Tibial nerve (tissue), 4 donors: ENCODE measurements at regions not wholly inside any gene's neighbourhood (a gene's known extent, or its start where the extent isn't known, plus 50 kb on each side); places are given as distances from the start of the nearest gene placed in this dataset.
"Not testable (repeated sequence)": the region's sequence is repeated elsewhere in the genome, so short reads cannot be mapped to it uniquely, and the experiment has no call there.

Experiments used
- DNase-seq, 2 donors: peaks; one replicate each; pipeline ENCODE4 v3.0.0-alpha.2; 2019; ENCODE audit warnings: low spot score in 2 of 2
- H3K27ac ChIP-seq, 4 donors: fragments of 200-600 bp; sonication (generic) in 3 of 4; one replicate each; pipeline ENCODE4 v1.5.1; 2017 to 2019; ENCODE audit warnings: mild to moderate bottlenecking in 1 of 4
- H3K27me3 ChIP-seq, 2 donors: fragments of 200-600 bp; sonication (generic) in 1 of 2; one replicate each; pipeline versions ENCODE4 v1.5.1 to v1.6.0; 2017 to 2019
- H3K36me3 ChIP-seq, 3 donors: fragments of 200-600 bp; sonication (generic); one replicate each; pipeline ENCODE4 v1.5.1; 2018 to 2019
- H3K4me1 ChIP-seq, 4 donors: fragments of 200-600 bp; sonication (generic) in 3 of 4; one replicate each; pipeline ENCODE4 v1.5.1; 2017 to 2019
- H3K4me3 ChIP-seq, 4 donors: fragments of 200-600 bp; sonication (generic) in 3 of 4; one replicate each; pipeline ENCODE4 v1.5.1; 2017 to 2019; ENCODE audit warnings: mild to moderate bottlenecking in 1 of 4, moderate library complexity in 1 of 4
- H3K9me3 ChIP-seq, 4 donors: fragments of 200-600 bp; sonication (generic) in 3 of 4; one replicate each; pipeline ENCODE4 v1.5.1; 2017 to 2019
- CTCF ChIP-seq, 5 experiments: fragments of 200-600 bp in 3 of 5; fragments of 450-650 bp in 2 of 5; sonication (generic) in 3 of 5; IDR thresholded peaks; one replicate each; pipeline ENCODE4 v1.5.1; 2016 to 2019; ENCODE audit warnings: antibody characterized with exemption in 5 of 5, mild to moderate bottlenecking in 3 of 5, moderate library complexity in 2 of 5
- EP300 ChIP-seq, 2 donors: sonication (generic); formaldehyde crosslinking; IDR thresholded peaks; one replicate each; pipeline ENCODE4 v1.6.1; 2017; ENCODE audit warnings: antibody characterized with exemption in 2 of 2, mild to moderate bottlenecking in 1 of 2
- POLR2A ChIP-seq, 2 donors: fragments of 450-650 bp; IDR thresholded peaks; one replicate each; pipeline ENCODE4 v1.6.1; 2017; ENCODE audit warnings: antibody characterized with exemption in 2 of 2, mild to moderate bottlenecking in 2 of 2, moderate library complexity in 2 of 2
- WGBS, 2 donors: methylation state at CpG; one replicate each; pipeline ENCODE4 v1.1.5; 2018; 5-methylcytosine and 5-hydroxymethylcytosine counted together

GRCh38 chr5:93220431-93220830 lies 360.6 kb downstream of the NR2F1-AS1 start:
- no peaks in the 10 kb centered on the region for H3K4me1 ChIP-seq
- H3K27me3 ChIP-seq = no peaks in the 10 kb centered on the region
- WGBS, 2 donors = 79 to 90% methylated on average over 3 of the region's 3 CpGs
- DNase-seq = no peak
- no peak overlapping the region for H3K4me3 ChIP-seq
- H3K36me3 ChIP-seq = no peaks in the 10 kb centered on the region
- H3K27ac ChIP-seq = no peak overlapping the region
- no peaks in the 10 kb centered on the region for H3K9me3 ChIP-seq
- TF ChIP-seq CTCF (IDR thresholded peaks at IDR 0.05) (no peak), EP300 (IDR thresholded peaks at IDR 0.05) (no peak)

- Histone ChIP-seq H3K36me3 (no peaks in the 10 kb centered on the region), H3K9me3 (no peaks in the 10 kb centered on the region), H3K4me3 (no peak overlapping the region), H3K27ac (no peak overlapping the region), H3K4me1 (no peaks in the 10 kb centered on the region), H3K27me3 (no peaks in the 10 kb centered on the region)
- WGBS, 2 donors = 35 to 56% methylated on average over 2 of the region's 2 CpGs
- no peak for DNase-seq
- TF ChIP-seq POLR2A (IDR thresholded peaks at IDR 0.05) = no peak
- TF ChIP-seq CTCF (IDR thresholded peaks at IDR 0.05) = no peak
- no peak for TF ChIP-seq EP300 (IDR thresholded peaks at IDR 0.05)
Measured at GRCh38 chr5:93219641-93220145, 361.3 kb downstream of the NR2F1-AS1 start.

- DNase-seq, H3K9me3 ChIP-seq, H3K27me3 ChIP-seq, H3K27ac ChIP-seq, H3K4me1 ChIP-seq, H3K36me3 ChIP-seq, H3K4me3 ChIP-seq: not testable (repeated sequence)
- WGBS, 2 donors = 92 to 93% methylated on average over 28 of the region's 28 CpGs
Measured at GRCh38 chr5:93213111-93213794, 367.8 kb downstream of the NR2F1-AS1 start.

GRCh38 chr5:93209476-93209875 lies 371.5 kb downstream of the NR2F1-AS1 start:
- Histone ChIP-seq H3K4me3 (no peak overlapping the region), H3K27me3 (no peaks in the 10 kb centered on the region), H3K9me3 (no peaks in the 10 kb centered on the region), H3K36me3 (no peaks in the 10 kb centered on the region), H3K4me1 (peaks cover 0 to 4% (median 0%) of the 10 kb centered on the region in 4 donors), H3K27ac (no peak overlapping the region)
- TF ChIP-seq POLR2A (IDR thresholded peaks at IDR 0.05) = no peak
- no peak for TF ChIP-seq EP300 (IDR thresholded peaks at IDR 0.05)
- TF ChIP-seq CTCF (IDR thresholded peaks at IDR 0.05) = no peak
- DNase-seq = no peak
- 55 to 56% methylated on average over 4 of the region's 4 CpGs for WGBS, 2 donors

- Histone ChIP-seq H3K4me3 (no peak overlapping the region), H3K27me3 (no peaks in the 10 kb centered on the region), H3K27ac (no peak overlapping the region), H3K9me3 (no peaks in the 10 kb centered on the region), H3K36me3 (no peaks in the 10 kb centered on the region), H3K4me1 (peaks cover 0 to 4% (median 0%) of the 10 kb centered on the region in 4 donors)
- DNase-seq = no peak
- TF ChIP-seq POLR2A (IDR thresholded peaks at IDR 0.05) (no peak), CTCF (IDR thresholded peaks at IDR 0.05) (no peak), EP300 (IDR thresholded peaks at IDR 0.05) (no peak)
- WGBS, 2 donors = 41 to 53% methylated on average over 2 of the region's 2 CpGs
Measured at GRCh38 chr5:93208141-93208751, 372.8 kb downstream of the NR2F1-AS1 start.
